ENCODE measurements at regions not wholly inside any gene's neighbourhood (a gene's known extent, or its start where the extent isn't known, plus 50 kb on each side); places are given as distances from the start of the nearest gene placed in this dataset.

DNA sequence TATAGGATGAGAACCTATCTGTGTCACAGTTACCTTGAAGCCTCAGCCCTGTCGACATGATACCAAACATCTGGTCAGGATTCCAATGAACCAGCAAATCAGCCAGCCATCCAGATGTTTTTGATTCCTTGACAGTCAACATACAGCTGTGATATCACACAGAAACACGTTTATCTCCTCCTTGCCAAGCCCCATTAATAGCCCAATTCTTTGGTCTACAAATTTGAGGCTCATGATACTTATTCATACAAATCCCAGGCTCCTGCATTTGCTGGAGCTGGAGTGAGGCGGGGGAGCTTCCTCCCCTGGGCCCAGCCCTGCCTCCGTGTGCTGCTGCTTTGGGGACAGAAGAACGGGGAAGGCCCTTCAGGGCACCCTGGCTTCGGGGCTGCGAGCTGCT lies 611.6 kb upstream of the SALL3 start:
- DNase-seq (ENCODE audit: low read depth in 2 of 2), result no peak
- Histone ChIP-seq H3K4me2 (ENCODE audit: extremely low read depth, insufficient read depth, low read length) (no peak overlapping the region), H3K4me1 (ENCODE audit: control insufficient read depth, extremely low read depth, insufficient read depth, low read length) (no peaks in the 10 kb centered on the region)

DNA sequence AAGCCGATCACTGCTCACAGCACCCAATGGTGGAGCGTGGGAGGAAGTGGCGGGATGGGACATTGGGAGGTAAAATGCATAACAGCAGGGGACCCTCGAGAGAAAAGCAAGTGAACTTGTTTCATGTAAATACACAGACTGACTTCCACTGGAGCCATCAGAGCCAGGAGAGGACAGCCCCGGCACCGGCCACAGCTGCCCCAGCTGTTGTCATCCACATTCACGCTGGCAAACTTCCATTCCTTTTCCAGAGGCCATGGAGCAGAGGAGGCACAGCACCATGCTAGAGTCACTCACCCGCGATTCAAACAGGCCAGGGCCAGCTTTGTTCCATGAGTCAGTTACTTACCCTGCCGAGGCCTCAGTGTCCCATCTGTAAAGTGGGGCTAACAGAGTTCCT lies 610.9 kb upstream of the SALL3 start:
- Histone ChIP-seq H3K79me2 (ENCODE audit: control insufficient read depth, insufficient read depth, low read length) (no peaks in the 10 kb centered on the region), H3K9me3 (ENCODE audit: control insufficient read depth, insufficient read depth, low read depth, low read length) (no peaks in the 10 kb centered on the region), H4K20me1 (ENCODE audit: control insufficient read depth, extremely low read depth, insufficient read depth, low read length) (no peaks in the 10 kb centered on the region), H3K27me3 (ENCODE audit: control insufficient read depth, insufficient read depth, low read length) (no peaks in the 10 kb centered on the region), H3K27ac (ENCODE audit: insufficient read depth, low read length) (no peak overlapping the region), H2AFZ (ENCODE audit: low read length) (no peak overlapping the region), H3K4me3 (replicated peaks in 1 of 4; ENCODE audit: control extremely low read depth in 1 of 4, insufficient read depth in 1 of 4, low read depth in 3 of 4, low read length in 4 of 4) (no peak overlapping the region), H3K9ac (ENCODE audit: insufficient read depth, low read length) (no peak overlapping the region), H3K4me1 (ENCODE audit: control insufficient read depth, extremely low read depth, insufficient read depth, low read length) (no peaks in the 10 kb centered on the region), H3K36me3 (ENCODE audit: control insufficient read depth, insufficient read depth, low read length) (no peaks in the 10 kb centered on the region), H3K4me2 (ENCODE audit: extremely low read depth, insufficient read depth, low read length) (no peak overlapping the region)
- TF ChIP-seq, protein P1, sequence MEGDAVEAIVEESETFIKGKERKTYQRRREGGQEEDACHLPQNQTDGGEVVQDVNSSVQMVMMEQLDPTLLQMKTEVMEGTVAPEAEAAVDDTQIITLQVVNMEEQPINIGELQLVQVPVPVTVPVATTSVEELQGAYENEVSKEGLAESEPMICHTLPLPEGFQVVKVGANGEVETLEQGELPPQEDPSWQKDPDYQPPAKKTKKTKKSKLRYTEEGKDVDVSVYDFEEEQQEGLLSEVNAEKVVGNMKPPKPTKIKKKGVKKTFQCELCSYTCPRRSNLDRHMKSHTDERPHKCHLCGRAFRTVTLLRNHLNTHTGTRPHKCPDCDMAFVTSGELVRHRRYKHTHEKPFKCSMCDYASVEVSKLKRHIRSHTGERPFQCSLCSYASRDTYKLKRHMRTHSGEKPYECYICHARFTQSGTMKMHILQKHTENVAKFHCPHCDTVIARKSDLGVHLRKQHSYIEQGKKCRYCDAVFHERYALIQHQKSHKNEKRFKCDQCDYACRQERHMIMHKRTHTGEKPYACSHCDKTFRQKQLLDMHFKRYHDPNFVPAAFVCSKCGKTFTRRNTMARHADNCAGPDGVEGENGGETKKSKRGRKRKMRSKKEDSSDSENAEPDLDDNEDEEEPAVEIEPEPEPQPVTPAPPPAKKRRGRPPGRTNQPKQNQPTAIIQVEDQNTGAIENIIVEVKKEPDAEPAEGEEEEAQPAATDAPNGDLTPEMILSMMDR (conservative IDR thresholded peaks at IDR 0.05 in 1 of 2, IDR thresholded peaks at IDR 0.05 in 1 of 2; ENCODE audit: low read depth in 1 of 2, low read length in 2 of 2), result no peak
- no peak for TF ChIP-seq EZH2 (IDR thresholded peaks at IDR 0.05; ENCODE audit: low read length, missing control alignments)
- no peak for DNase-seq (ENCODE audit: low read depth in 2 of 2)

More for the DNA sequence above, 611.6 kb upstream of the SALL3 start:
- Histone ChIP-seq H2AFZ (ENCODE audit: low read length) (no peak overlapping the region), H3K27me3 (ENCODE audit: control insufficient read depth, insufficient read depth, low read length) (no peaks in the 10 kb centered on the region), H3K36me3 (ENCODE audit: control insufficient read depth, insufficient read depth, low read length) (no peaks in the 10 kb centered on the region), H3K27ac (ENCODE audit: insufficient read depth, low read length) (no peak overlapping the region), H3K9ac (ENCODE audit: insufficient read depth, low read length) (no peak overlapping the region), H3K4me3 (replicated peaks in 1 of 4; ENCODE audit: control extremely low read depth in 1 of 4, insufficient read depth in 1 of 4, low read depth in 3 of 4, low read length in 4 of 4) (no peak overlapping the region), H4K20me1 (ENCODE audit: control insufficient read depth, extremely low read depth, insufficient read depth, low read length) (no peaks in the 10 kb centered on the region), H3K9me3 (ENCODE audit: control insufficient read depth, insufficient read depth, low read depth, low read length) (no peaks in the 10 kb centered on the region), H3K79me2 (ENCODE audit: control insufficient read depth, insufficient read depth, low read length) (no peaks in the 10 kb centered on the region)
- TF ChIP-seq EZH2 (IDR thresholded peaks at IDR 0.05; ENCODE audit: low read length, missing control alignments), result no peak
- TF ChIP-seq, protein P1 (conservative IDR thresholded peaks at IDR 0.05 in 1 of 2, IDR thresholded peaks at IDR 0.05 in 1 of 2; ENCODE audit: low read depth in 1 of 2, low read length in 2 of 2), result no peak

DNA sequence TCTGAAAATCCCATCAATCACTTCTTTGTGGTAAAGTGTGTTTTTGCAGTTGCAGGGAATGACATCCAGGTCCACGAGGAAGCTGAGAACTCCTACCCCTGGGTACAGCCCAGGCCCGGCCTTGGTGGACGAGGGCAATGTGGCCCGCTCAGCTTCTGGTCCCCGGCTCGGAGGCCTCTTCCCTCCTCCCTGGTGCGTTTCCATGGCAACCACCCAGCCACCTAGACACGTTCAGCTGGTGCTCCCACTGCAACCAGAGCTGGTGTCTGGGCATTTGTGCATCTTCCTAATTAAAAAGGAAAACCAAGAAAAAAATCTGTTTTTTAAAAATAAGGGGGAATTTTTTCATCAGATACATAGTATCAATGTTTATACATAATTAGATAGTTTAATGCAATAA lies 603.6 kb upstream of the SALL3 start:
- no peak for DNase-seq (ENCODE audit: low read depth in 2 of 2)
- no peaks in the 10 kb centered on the region for H3K27me3 ChIP-seq (ENCODE audit: control insufficient read depth, insufficient read depth, low read length)
- no peaks in the 10 kb centered on the region for H3K36me3 ChIP-seq (ENCODE audit: control insufficient read depth, insufficient read depth, low read length)
- no peak overlapping the region for H3K9ac ChIP-seq (ENCODE audit: insufficient read depth, low read length)
- no peak overlapping the region for H3K27ac ChIP-seq (ENCODE audit: insufficient read depth, low read length)
- no peaks in the 10 kb centered on the region for H3K9me3 ChIP-seq (ENCODE audit: control insufficient read depth, insufficient read depth, low read depth, low read length)
- TF ChIP-seq EZH2 (IDR thresholded peaks at IDR 0.05; ENCODE audit: low read length, missing control alignments), result no peak
- TF ChIP-seq, protein P1 (conservative IDR thresholded peaks at IDR 0.05 in 1 of 2, IDR thresholded peaks at IDR 0.05 in 1 of 2; ENCODE audit: low read depth in 1 of 2, low read length in 2 of 2), result no peak
- no peak overlapping the region for H3K4me3 ChIP-seq (replicated peaks in 1 of 4; ENCODE audit: control extremely low read depth in 1 of 4, insufficient read depth in 1 of 4, low read depth in 3 of 4, low read length in 4 of 4)
- no peaks in the 10 kb centered on the region for H3K79me2 ChIP-seq (ENCODE audit: control insufficient read depth, insufficient read depth, low read length)
- no peaks in the 10 kb centered on the region for H4K20me1 ChIP-seq (ENCODE audit: control insufficient read depth, extremely low read depth, insufficient read depth, low read length)
- H3K4me1 ChIP-seq (ENCODE audit: control insufficient read depth, extremely low read depth, insufficient read depth, low read length), result no peaks in the 10 kb centered on the region
- no peak overlapping the region for H3K4me2 ChIP-seq (ENCODE audit: extremely low read depth, insufficient read depth, low read length)
- no peak overlapping the region for H2AFZ ChIP-seq (ENCODE audit: low read length)

All from fibroblast of lung (primary cell).